WTC11 (cell line): ENCODE measurements at regions not wholly inside any gene's neighbourhood (a gene's known extent, or its start where the extent isn't known, plus 50 kb on each side); places are given as distances from the start of the nearest gene placed in this dataset.

ENCODE experiments used
- ERG ChIP-seq: fragments of 250-450 bp; sonication (Bioruptor Pico); IDR thresholded peaks from 2 replicates; pipeline ENCODE4 v1.8.0; 2021; ENCODE audit warnings: mild to moderate bottlenecking
- ESRRA ChIP-seq: sonication (generic); formaldehyde crosslinking; IDR thresholded peaks from 2 replicates; pipeline ENCODE4 v1.8.1; 2022; ENCODE audit warnings: mild to moderate bottlenecking, missing genetic modification reagents, borderline replicate concordance
- NFE2L1 ChIP-seq: sonication (generic); formaldehyde crosslinking; IDR thresholded peaks from 2 replicates; pipeline ENCODE4 v1.8.1; 2023; ENCODE audit warnings: missing genetic modification reagents
- SMAD3 ChIP-seq: sonication (generic); formaldehyde crosslinking; IDR thresholded peaks from 2 replicates; pipeline ENCODE4 v1.8.0; 2022; ENCODE audit warnings: missing genetic modification reagents, mild to moderate bottlenecking, borderline replicate concordance
- TP53 ChIP-seq: sonication (generic); formaldehyde crosslinking; IDR thresholded peaks from 2 replicates; pipeline ENCODE4 v1.8.1; 2023; ENCODE audit warnings: mild to moderate bottlenecking, missing genetic modification reagents
- USF1 ChIP-seq: sonication (generic); formaldehyde crosslinking; IDR thresholded peaks from 2 replicates; pipeline ENCODE4 v1.8.0; 2022; ENCODE audit warnings: mild to moderate bottlenecking, missing genetic modification reagents
- ZNF121 ChIP-seq: sonication (generic); formaldehyde crosslinking; IDR thresholded peaks from 2 replicates; pipeline ENCODE4 v1.8.0; 2023; ENCODE audit warnings: missing genetic modification reagents
- ZNF232 ChIP-seq: sonication (generic); formaldehyde crosslinking; IDR thresholded peaks from 2 replicates; pipeline ENCODE4 v1.8.0; 2022; ENCODE audit warnings: mild to moderate bottlenecking, missing genetic modification reagents
- TF ChIP-seq, protein P1 (sequence below): sonication (generic); formaldehyde crosslinking; IDR thresholded peaks from 2 replicates; pipeline ENCODE4 v1.8.1; 2023; ENCODE audit warnings: mild to moderate bottlenecking, missing genetic modification reagents, moderate library complexity
- TF ChIP-seq, protein P2 (sequence below): fragments of 200-600 bp; IDR thresholded peaks from 2 replicates; pipeline ENCODE4 v1.8.0; 2022; ENCODE audit warnings: antibody characterized with exemption
- TF ChIP-seq, protein P3 (sequence below): sonication (generic); formaldehyde crosslinking; IDR thresholded peaks from 2 replicates; pipeline ENCODE4 v1.8.0; 2022; ENCODE audit warnings: missing genetic modification reagents
- TF ChIP-seq, protein P4 (sequence below): sonication (generic); formaldehyde crosslinking; IDR thresholded peaks from 2 replicates; pipeline ENCODE4 v1.8.1; 2022; ENCODE audit warnings: low read depth, missing genetic modification reagents, borderline replicate concordance
- TF ChIP-seq, protein P5 (sequence below): sonication (generic); formaldehyde crosslinking; IDR thresholded peaks from 2 replicates; pipeline ENCODE4 v1.8.1; 2023; ENCODE audit warnings: mild to moderate bottlenecking, missing genetic modification reagents

GRCh38 chr21:15564907-15565306, 164.9 kb upstream of the USP25 start:
- TF ChIP-seq, protein P1, sequence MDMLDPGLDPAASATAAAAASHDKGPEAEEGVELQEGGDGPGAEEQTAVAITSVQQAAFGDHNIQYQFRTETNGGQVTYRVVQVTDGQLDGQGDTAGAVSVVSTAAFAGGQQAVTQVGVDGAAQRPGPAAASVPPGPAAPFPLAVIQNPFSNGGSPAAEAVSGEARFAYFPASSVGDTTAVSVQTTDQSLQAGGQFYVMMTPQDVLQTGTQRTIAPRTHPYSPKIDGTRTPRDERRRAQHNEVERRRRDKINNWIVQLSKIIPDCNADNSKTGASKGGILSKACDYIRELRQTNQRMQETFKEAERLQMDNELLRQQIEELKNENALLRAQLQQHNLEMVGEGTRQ (CRISPR knock-in tag): no peak
- TF ChIP-seq, protein P2, sequence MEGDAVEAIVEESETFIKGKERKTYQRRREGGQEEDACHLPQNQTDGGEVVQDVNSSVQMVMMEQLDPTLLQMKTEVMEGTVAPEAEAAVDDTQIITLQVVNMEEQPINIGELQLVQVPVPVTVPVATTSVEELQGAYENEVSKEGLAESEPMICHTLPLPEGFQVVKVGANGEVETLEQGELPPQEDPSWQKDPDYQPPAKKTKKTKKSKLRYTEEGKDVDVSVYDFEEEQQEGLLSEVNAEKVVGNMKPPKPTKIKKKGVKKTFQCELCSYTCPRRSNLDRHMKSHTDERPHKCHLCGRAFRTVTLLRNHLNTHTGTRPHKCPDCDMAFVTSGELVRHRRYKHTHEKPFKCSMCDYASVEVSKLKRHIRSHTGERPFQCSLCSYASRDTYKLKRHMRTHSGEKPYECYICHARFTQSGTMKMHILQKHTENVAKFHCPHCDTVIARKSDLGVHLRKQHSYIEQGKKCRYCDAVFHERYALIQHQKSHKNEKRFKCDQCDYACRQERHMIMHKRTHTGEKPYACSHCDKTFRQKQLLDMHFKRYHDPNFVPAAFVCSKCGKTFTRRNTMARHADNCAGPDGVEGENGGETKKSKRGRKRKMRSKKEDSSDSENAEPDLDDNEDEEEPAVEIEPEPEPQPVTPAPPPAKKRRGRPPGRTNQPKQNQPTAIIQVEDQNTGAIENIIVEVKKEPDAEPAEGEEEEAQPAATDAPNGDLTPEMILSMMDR: no peak
- TF ChIP-seq USF1 (CRISPR knock-in tag) (no peak), ZNF232 (no peak), ESRRA (CRISPR knock-in tag) (no peak), ERG (CRISPR knock-in tag) (no peak), NFE2L1 (CRISPR knock-in tag) (no peak), TP53 (no peak), ZNF121 (CRISPR knock-in tag) (no peak), SMAD3 (CRISPR knock-in tag) (no peak)
- TF ChIP-seq, protein P3, sequence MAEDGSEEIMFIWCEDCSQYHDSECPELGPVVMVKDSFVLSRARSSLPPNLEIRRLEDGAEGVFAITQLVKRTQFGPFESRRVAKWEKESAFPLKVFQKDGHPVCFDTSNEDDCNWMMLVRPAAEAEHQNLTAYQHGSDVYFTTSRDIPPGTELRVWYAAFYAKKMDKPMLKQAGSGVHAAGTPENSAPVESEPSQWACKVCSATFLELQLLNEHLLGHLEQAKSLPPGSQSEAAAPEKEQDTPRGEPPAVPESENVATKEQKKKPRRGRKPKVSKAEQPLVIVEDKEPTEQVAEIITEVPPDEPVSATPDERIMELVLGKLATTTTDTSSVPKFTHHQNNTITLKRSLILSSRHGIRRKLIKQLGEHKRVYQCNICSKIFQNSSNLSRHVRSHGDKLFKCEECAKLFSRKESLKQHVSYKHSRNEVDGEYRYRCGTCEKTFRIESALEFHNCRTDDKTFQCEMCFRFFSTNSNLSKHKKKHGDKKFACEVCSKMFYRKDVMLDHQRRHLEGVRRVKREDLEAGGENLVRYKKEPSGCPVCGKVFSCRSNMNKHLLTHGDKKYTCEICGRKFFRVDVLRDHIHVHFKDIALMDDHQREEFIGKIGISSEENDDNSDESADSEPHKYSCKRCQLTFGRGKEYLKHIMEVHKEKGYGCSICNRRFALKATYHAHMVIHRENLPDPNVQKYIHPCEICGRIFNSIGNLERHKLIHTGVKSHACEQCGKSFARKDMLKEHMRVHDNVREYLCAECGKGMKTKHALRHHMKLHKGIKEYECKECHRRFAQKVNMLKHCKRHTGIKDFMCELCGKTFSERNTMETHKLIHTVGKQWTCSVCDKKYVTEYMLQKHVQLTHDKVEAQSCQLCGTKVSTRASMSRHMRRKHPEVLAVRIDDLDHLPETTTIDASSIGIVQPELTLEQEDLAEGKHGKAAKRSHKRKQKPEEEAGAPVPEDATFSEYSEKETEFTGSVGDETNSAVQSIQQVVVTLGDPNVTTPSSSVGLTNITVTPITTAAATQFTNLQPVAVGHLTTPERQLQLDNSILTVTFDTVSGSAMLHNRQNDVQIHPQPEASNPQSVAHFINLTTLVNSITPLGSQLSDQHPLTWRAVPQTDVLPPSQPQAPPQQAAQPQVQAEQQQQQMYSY (CRISPR knock-in tag): no peak
- TF ChIP-seq, protein P4, sequence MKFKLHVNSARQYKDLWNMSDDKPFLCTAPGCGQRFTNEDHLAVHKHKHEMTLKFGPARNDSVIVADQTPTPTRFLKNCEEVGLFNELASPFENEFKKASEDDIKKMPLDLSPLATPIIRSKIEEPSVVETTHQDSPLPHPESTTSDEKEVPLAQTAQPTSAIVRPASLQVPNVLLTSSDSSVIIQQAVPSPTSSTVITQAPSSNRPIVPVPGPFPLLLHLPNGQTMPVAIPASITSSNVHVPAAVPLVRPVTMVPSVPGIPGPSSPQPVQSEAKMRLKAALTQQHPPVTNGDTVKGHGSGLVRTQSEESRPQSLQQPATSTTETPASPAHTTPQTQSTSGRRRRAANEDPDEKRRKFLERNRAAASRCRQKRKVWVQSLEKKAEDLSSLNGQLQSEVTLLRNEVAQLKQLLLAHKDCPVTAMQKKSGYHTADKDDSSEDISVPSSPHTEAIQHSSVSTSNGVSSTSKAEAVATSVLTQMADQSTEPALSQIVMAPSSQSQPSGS (CRISPR knock-in tag): no peak
- TF ChIP-seq, protein P5, sequence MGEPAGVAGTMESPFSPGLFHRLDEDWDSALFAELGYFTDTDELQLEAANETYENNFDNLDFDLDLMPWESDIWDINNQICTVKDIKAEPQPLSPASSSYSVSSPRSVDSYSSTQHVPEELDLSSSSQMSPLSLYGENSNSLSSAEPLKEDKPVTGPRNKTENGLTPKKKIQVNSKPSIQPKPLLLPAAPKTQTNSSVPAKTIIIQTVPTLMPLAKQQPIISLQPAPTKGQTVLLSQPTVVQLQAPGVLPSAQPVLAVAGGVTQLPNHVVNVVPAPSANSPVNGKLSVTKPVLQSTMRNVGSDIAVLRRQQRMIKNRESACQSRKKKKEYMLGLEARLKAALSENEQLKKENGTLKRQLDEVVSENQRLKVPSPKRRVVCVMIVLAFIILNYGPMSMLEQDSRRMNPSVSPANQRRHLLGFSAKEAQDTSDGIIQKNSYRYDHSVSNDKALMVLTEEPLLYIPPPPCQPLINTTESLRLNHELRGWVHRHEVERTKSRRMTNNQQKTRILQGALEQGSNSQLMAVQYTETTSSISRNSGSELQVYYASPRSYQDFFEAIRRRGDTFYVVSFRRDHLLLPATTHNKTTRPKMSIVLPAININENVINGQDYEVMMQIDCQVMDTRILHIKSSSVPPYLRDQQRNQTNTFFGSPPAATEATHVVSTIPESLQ (CRISPR knock-in tag): no peak
